ENCODE measurements at regions not wholly inside any gene's neighbourhood (a gene's known extent, or its start where the extent isn't known, plus 50 kb on each side); places are given as distances from the start of the nearest gene placed in this dataset.

DNA sequence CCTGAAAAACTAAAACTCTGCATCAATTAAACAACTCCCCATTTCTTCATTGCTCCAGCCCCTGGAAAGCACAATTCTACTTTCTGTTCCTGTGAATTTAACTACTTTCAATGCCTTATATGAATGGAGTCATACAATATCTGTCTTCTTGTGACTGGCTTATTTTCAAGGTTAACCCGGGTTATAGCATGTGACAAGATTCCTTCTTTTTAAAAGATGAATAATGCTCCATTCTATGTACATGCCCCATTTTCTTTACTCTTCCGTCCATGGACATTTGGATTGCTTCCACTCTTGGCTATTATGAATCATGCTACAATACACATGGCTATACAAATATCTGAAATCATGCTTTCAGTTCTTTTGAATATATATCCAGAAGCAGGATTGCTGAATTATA is 334.9 kb upstream of the ID4 start:
- TF ChIP-seq, protein P1, sequence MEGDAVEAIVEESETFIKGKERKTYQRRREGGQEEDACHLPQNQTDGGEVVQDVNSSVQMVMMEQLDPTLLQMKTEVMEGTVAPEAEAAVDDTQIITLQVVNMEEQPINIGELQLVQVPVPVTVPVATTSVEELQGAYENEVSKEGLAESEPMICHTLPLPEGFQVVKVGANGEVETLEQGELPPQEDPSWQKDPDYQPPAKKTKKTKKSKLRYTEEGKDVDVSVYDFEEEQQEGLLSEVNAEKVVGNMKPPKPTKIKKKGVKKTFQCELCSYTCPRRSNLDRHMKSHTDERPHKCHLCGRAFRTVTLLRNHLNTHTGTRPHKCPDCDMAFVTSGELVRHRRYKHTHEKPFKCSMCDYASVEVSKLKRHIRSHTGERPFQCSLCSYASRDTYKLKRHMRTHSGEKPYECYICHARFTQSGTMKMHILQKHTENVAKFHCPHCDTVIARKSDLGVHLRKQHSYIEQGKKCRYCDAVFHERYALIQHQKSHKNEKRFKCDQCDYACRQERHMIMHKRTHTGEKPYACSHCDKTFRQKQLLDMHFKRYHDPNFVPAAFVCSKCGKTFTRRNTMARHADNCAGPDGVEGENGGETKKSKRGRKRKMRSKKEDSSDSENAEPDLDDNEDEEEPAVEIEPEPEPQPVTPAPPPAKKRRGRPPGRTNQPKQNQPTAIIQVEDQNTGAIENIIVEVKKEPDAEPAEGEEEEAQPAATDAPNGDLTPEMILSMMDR (IDR thresholded peaks at IDR 0.05; ENCODE audit: borderline replicate concordance, extremely low read depth, low read length, poor library complexity, severe bottlenecking): no peak
- no peak for TF ChIP-seq EZH2 (IDR thresholded peaks at IDR 0.05; ENCODE audit: borderline replicate concordance, low read depth, low read length, severe bottlenecking)
